Prostate gland (tissue), 2 donors: ENCODE measurements at regions not wholly inside any gene's neighbourhood (a gene's known extent, or its start where the extent isn't known, plus 50 kb on each side); places are given as distances from the start of the nearest gene placed in this dataset.
"Not testable (repeated sequence)": the region's sequence is repeated elsewhere in the genome, so short reads cannot be mapped to it uniquely, and the experiment has no call there.

Source experiments
- DNase-seq: peaks from one replicate; pipeline ENCODE4 v3.0.0-alpha.2; 2019; ENCODE audit warnings: low spot score
- H3K27ac ChIP-seq, 2 donors: fragments of 200-600 bp; sonication (generic); 2 replicates each; pipeline ENCODE4 v1.5.1; 2017 to 2019
- H3K27me3 ChIP-seq: fragments of 200-600 bp; sonication (generic); replicated peaks from 2 replicates; pipeline ENCODE4 v1.5.1; 2019; ENCODE audit not compliant: insufficient read depth
- H3K36me3 ChIP-seq, 2 donors: fragments of 200-600 bp; sonication (generic); 1 replicate in 1 of 2; 2 replicates in 1 of 2; pipeline versions ENCODE4 v1.5.1 to v1.8.1; 2017 to 2019
- H3K4me1 ChIP-seq: fragments of 200-600 bp; sonication (generic); replicated peaks from 2 replicates; pipeline ENCODE4 v1.5.1; 2019
- H3K4me3 ChIP-seq, 2 donors: fragments of 200-600 bp; sonication (generic); 2 replicates each; pipeline ENCODE4 v1.5.1; 2017 to 2019
- H3K9me3 ChIP-seq: fragments of 200-600 bp; sonication (generic); 2 replicates; pipeline ENCODE4 v1.5.1; 2017
- POLR2A ChIP-seq: fragments of 450-650 bp; IDR thresholded peaks from one replicate; pipeline ENCODE4 v1.6.1; 2016; ENCODE audit warnings: antibody characterized with exemption, mild to moderate bottlenecking
- POLR2AphosphoS5 ChIP-seq: sonication (generic); formaldehyde crosslinking; IDR thresholded peaks from one replicate; pipeline ENCODE4 v1.6.1; 2017; ENCODE audit warnings: antibody characterized with exemption
- WGBS: methylation state at CpG from one replicate; pipeline ENCODE4 v1.1.5; 2018; 5-methylcytosine and 5-hydroxymethylcytosine counted together
- intact Hi-C: fragments of 100-400 bp; cut with DNase I; formaldehyde crosslinking; loops from one replicate; pipeline ENCODE4 v1.14.2; 2022
- TF ChIP-seq, protein P1 (sequence below), 4 experiments: fragments of 200-600 bp in 2 of 4; fragments of 450-650 bp in 2 of 4; sonication (generic) in 2 of 4; IDR thresholded peaks; 1 replicate in 3 of 4; 2 replicates in 1 of 4; pipeline ENCODE4 v1.5.1; 2016 to 2019; ENCODE audit warnings: antibody characterized with exemption in 4 of 4, mild to moderate bottlenecking in 2 of 4, moderate library complexity in 2 of 4

DNA sequence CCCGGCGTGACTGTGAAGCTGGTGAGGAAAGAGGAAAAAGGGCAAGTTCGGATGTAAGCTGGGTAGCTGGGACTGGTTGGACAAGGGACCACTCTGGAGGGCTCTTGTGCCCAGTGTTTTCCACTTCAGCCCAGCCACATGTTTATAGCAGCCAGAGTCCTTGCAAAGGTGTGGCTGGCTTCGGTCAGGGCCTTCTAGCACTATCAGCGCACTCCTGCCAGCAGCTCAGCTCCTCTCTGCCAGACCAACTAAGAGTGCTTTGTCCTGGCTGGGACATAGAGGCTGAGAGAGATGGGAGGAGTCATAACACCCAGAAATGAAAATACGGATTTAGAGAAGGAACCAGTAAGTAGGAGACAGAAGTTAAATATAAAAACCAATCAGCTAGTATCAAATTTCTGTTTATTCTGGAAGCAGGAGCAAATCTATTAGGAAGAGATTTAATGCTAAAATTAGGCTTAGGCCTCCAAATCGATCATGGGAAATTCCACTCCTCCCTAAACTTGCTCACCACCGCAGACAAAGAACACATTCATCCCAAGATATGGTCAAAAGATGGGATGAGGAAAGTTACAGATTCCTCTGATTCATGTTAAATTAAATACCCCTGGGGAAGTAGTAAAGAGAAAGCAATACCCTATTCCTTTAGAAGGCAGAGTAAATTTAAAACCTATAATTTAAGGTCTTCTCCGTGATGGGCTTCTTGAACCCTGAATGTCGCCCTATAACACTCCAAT lies 135.0 kb downstream of the RALA start:
- H3K36me3 ChIP-seq, result no peaks in the 10 kb centered on the region
- H3K27ac ChIP-seq, result no peak overlapping the region
- 71% methylated on average over 10 of the region's 10 CpGs for WGBS
- no peak for TF ChIP-seq POLR2AphosphoS5
- no peak for TF ChIP-seq POLR2A
- TF ChIP-seq, protein P1, sequence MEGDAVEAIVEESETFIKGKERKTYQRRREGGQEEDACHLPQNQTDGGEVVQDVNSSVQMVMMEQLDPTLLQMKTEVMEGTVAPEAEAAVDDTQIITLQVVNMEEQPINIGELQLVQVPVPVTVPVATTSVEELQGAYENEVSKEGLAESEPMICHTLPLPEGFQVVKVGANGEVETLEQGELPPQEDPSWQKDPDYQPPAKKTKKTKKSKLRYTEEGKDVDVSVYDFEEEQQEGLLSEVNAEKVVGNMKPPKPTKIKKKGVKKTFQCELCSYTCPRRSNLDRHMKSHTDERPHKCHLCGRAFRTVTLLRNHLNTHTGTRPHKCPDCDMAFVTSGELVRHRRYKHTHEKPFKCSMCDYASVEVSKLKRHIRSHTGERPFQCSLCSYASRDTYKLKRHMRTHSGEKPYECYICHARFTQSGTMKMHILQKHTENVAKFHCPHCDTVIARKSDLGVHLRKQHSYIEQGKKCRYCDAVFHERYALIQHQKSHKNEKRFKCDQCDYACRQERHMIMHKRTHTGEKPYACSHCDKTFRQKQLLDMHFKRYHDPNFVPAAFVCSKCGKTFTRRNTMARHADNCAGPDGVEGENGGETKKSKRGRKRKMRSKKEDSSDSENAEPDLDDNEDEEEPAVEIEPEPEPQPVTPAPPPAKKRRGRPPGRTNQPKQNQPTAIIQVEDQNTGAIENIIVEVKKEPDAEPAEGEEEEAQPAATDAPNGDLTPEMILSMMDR (IDR thresholded peaks at IDR 0.05), result no peak
- no peak overlapping the region for H3K4me3 ChIP-seq
- no peaks in the 10 kb centered on the region for H3K9me3 ChIP-seq
- H3K4me1 ChIP-seq, result no peaks in the 10 kb centered on the region
- no peaks in the 10 kb centered on the region for H3K27me3 ChIP-seq
- intact Hi-C loops, result no loop called here
- DNase-seq, result no peak

DNA sequence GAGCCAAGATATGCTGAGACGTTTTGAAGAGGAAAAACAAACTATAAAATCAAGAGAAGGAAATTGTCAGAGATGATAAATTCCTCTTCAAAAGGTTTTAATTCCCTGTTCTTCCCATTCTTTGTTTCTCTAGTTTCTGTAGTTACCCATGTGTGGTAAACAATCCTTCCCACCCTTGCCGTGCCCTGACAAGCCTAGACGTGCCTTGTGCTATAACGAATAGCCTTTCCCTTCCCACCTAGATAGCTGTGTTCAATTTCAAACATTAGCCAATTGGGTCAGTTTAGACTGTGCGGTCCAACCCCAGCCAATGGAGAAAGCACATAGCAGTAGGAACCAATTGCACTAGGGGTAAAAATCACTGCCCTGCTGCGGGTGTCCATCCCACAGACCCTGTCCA lies 138.1 kb downstream of the RALA start:
- 60% methylated on average over 6 of the region's 6 CpGs for WGBS
- Histone ChIP-seq H3K36me3 (no peaks in the 10 kb centered on the region), H3K9me3 (no peaks in the 10 kb centered on the region), H3K4me3 (no peak overlapping the region), H3K27ac (no peak overlapping the region), H3K27me3 (no peaks in the 10 kb centered on the region), H3K4me1 (no peaks in the 10 kb centered on the region)
- TF ChIP-seq POLR2AphosphoS5, result no peak
- no peak for TF ChIP-seq POLR2A
- TF ChIP-seq, protein P1 (IDR thresholded peaks at IDR 0.05), result no peak
- intact Hi-C loops, result no loop called here
- DNase-seq, result no peak

DNA sequence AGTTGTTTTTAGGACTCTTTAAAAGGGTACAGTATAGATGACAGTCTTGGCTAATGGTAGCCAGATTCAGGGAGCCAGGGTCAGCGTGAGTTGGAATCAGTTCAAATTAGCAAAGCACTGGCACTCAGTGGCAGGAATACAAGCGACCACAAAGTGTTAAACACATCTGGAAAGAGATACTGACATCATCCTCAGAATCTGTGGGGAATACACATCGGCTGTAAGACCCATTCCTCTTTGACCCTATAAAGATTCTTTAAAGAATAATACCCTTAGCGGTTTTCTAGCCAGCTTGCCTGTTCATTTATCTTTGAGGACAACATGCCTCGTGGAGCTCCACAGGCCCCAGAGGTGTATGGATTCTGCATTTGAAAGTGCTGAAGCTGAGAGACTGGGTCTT lies 139.1 kb downstream of the RALA start:
- H3K4me3 ChIP-seq, H3K27ac ChIP-seq, H3K36me3 ChIP-seq, H3K27me3 ChIP-seq, H3K4me1 ChIP-seq, intact Hi-C loops, DNase-seq, H3K9me3 ChIP-seq: not testable (repeated sequence)
- WGBS, result 67% methylated on average over 5 of the region's 5 CpGs

DNA sequence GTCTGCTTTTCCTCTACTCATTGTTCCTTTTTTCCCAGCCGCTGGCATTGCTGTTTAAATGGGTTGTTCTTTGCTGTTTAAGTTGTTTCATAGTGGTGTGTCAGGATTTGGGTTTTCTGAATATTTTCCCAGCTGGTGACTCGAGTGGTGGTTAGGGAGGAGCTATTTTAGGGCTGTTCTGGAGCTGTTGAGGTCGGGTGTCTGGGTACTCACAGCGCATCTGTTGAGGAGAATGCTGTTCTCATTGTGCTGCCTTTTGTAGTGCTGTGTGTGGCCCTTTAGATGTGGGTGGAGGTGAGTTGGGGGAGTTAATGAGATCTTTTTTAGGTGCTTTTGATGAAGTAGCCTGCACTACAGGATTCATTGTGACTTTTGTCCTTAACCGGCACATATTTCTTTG lies 139.5 kb downstream of the RALA start:
- H3K27ac ChIP-seq, H3K4me3 ChIP-seq, H3K4me1 ChIP-seq, DNase-seq, H3K27me3 ChIP-seq, intact Hi-C loops, H3K9me3 ChIP-seq, H3K36me3 ChIP-seq: not testable (repeated sequence)
- WGBS, result 76% methylated on average over 5 of the region's 5 CpGs

DNA sequence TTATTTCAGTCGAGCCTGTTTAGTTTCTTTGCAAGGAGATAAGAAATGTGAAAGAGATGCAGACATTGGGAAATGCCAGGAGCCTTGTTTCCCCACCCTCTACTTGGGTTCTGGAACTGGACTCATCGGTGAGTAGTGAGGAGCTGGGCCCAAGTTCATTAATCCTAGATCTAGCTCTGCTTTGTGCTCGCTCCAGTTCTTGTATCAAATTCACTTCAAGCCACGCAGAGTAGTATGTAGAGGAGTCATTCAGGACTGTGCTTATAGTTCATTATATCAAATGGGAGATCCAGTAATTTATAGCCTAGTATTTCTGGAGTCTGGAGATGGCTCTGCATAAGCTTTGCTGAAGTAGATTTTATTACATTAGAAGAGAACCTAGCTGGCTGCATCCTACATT lies 142.5 kb downstream of the RALA start:
- H3K27ac ChIP-seq, H3K4me3 ChIP-seq, intact Hi-C loops, H3K4me1 ChIP-seq, H3K9me3 ChIP-seq, H3K36me3 ChIP-seq, DNase-seq, H3K27me3 ChIP-seq: not testable (repeated sequence)
- WGBS, result 93% methylated on average over 4 of the region's 4 CpGs

DNA sequence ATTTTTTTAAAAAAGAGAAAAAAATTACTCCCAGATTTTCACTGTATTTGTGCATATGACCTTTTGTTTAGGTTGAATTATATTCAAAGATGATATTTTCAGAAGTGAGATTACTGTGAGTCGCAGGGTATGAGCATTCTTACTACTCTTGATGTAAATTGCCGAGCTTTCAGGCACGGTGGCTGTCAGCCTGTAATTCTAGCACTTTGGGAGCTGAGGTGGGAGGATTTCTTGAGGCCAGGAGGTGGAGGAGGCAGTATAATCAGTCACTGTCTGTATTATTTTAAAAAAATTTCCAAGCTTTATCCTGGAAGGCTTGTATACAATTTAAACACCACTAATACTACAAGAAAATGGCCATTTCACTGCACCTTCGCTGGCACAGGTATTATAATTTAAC lies 145.1 kb downstream of the RALA start:
- H3K4me3 ChIP-seq, H3K27ac ChIP-seq, H3K36me3 ChIP-seq, H3K4me1 ChIP-seq, H3K9me3 ChIP-seq, DNase-seq, H3K27me3 ChIP-seq, intact Hi-C loops: not testable (repeated sequence)
- WGBS, result 90% methylated on average over 4 of the region's 4 CpGs

DNA sequence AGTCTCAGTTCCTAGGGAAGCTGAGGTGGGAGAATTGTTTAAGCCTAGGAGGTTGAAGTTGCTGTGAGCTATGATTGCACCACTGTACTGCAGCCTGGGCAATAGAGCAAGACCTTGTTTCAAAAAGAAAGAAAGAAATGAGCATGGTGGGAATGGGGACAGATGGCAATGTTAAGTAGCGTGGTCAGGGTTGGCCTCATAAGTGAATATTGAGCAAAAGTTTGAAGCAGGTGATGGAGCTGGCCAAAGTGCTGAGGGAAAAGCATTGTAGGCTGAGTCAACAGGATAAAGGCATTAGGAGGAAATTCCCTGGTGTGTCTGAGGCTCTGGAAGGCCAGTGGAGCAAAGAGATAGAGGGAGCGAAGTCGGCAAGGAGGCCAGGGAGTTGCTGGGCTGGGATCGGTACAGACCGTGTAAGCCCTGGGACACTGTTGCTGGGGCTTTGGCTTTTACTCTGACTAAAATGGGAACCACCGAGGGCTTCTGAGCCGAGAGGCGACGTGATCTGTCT lies 151.0 kb downstream of the RALA start:
- not testable (repeated sequence) for H3K9me3 ChIP-seq

DNA sequence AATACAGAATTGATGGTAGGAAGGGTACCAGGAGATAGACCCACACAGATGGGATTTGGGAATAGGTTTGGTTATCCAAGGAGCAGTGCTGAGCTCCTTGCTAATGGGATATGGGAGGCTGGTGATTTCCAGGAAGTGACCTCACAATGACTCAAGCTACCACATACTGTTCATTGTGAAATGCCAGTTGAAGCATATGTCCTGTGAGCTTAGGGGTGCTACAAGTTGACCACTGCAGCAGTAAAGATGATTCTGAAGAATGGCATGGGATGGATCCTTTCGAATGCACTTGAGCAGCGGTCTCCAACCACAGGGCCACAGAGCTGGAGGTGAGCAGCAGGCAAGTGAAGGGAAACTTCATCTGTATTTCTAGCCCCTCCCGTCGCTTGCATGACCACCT lies 158.2 kb downstream of the RALA start:
- 100% methylated on average over 1 of the region's 4 CpGs for WGBS
- H3K9me3 ChIP-seq, intact Hi-C loops, H3K4me1 ChIP-seq, DNase-seq, H3K27me3 ChIP-seq, H3K4me3 ChIP-seq, H3K27ac ChIP-seq, H3K36me3 ChIP-seq: not testable (repeated sequence)

More for the DNA sequence above, 151.0 kb downstream of the RALA start:
- H3K27me3 ChIP-seq, DNase-seq, H3K27ac ChIP-seq, H3K4me3 ChIP-seq, H3K4me1 ChIP-seq, intact Hi-C loops, H3K36me3 ChIP-seq: not testable (repeated sequence)
- WGBS, result 94% methylated on average over 9 of the region's 9 CpGs

DNA sequence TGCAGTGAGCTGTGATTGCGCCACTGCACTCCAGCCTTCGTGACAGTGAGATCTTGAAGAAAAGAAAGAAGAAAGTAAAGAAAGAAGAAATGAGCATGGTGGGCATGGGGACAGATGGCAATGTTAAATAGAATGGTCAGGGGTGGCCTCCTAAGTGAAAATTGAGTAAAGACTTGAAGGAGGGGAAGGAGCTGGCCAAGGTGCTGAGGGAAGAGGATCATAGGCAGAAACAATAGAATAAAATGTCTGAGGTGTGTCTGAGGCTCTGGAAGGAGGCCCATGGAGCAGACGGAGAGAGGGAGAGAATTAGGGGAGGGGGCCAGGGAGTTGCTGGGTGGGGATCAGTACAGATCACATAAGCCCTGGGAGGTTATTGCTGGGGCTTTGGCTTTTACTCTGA lies 163.1 kb downstream of the RALA start:
- WGBS, result 76% methylated on average over 3 of the region's 3 CpGs
- DNase-seq, H3K4me3 ChIP-seq, H3K27me3 ChIP-seq, H3K4me1 ChIP-seq, intact Hi-C loops, H3K27ac ChIP-seq, H3K36me3 ChIP-seq, H3K9me3 ChIP-seq: not testable (repeated sequence)

DNA sequence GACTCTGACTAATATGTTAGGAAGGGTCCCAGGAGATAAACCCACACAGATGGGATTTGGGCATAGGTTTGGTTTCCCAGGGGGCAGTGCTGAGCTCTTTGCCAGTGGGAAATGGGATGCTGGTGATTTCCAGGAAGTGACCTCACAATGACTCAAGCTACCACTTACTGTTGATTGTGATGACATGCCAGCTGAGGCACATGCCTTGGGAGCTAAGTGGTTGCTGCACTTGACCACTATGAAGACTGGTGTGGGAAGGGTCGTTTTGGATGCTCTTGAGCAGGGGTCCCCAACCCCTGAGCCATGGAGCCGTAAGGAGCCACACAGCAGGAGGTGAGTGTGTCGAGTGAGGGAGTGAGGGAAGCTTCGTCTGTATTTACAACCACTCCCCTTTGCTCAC lies 159.0 kb upstream of the CDK13 start:
- H3K27ac ChIP-seq, H3K36me3 ChIP-seq, H3K27me3 ChIP-seq, DNase-seq, H3K4me1 ChIP-seq, H3K4me3 ChIP-seq, H3K9me3 ChIP-seq, intact Hi-C loops: not testable (repeated sequence)
- 84% methylated on average over 4 of the region's 4 CpGs for WGBS

DNA sequence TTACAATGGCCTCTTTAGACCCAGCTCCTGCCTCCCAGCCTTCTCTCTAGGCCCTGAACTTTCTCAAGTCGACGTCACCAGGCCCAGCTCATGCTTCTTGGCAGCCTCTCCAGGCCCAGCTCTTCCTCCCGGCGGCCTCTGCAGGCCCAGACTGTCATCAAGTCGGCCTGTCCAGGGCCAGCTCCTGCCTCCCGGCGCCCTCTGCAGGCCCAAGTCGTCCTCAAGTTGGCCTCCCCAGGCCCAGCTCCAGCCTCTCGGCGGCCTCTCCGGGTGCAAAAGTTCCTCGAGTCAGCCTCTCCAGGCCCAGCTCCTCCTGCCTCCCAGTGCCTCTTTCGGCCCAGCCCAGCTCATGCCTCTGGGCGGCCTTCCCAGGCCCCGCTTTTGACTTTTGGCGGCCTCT lies 158.1 kb upstream of the CDK13 start:
- H3K36me3 ChIP-seq, DNase-seq, H3K4me1 ChIP-seq, H3K4me3 ChIP-seq, H3K27me3 ChIP-seq, intact Hi-C loops, H3K9me3 ChIP-seq, H3K27ac ChIP-seq: not testable (repeated sequence)
- WGBS, result 89% methylated on average over 16 of the region's 16 CpGs
